ENCODE measurements at regions not wholly inside any gene's neighbourhood (a gene's known extent, or its start where the extent isn't known, plus 50 kb on each side); places are given as distances from the start of the nearest gene placed in this dataset.

DNA sequence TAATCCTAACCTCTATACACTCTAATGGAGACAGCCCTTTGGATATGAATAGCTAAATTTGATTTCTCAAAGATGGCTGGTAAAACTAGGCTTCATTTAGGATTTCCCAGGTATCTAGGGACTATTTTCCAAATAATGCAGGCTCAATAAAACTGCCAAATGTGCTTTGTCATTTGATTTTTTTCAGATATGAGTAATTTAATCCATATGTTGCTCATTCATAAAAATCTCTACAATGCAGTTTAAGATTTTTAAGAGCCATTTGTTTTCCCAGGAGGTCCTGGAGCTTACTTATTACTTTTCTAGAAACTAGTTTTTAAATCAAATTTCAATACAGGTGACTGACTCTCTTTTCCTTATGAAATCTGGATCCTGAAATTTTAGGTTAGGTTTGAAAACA is 349.3 kb upstream of the SLC24A2 start:
- DNase-seq (ENCODE audit: low spot score) (no peak), ATAC-seq (ENCODE audit: low FRiP score) (no peak)
- TF ChIP-seq, protein P1, sequence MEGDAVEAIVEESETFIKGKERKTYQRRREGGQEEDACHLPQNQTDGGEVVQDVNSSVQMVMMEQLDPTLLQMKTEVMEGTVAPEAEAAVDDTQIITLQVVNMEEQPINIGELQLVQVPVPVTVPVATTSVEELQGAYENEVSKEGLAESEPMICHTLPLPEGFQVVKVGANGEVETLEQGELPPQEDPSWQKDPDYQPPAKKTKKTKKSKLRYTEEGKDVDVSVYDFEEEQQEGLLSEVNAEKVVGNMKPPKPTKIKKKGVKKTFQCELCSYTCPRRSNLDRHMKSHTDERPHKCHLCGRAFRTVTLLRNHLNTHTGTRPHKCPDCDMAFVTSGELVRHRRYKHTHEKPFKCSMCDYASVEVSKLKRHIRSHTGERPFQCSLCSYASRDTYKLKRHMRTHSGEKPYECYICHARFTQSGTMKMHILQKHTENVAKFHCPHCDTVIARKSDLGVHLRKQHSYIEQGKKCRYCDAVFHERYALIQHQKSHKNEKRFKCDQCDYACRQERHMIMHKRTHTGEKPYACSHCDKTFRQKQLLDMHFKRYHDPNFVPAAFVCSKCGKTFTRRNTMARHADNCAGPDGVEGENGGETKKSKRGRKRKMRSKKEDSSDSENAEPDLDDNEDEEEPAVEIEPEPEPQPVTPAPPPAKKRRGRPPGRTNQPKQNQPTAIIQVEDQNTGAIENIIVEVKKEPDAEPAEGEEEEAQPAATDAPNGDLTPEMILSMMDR (IDR thresholded peaks at IDR 0.05) = no peak

- TF ChIP-seq, protein P1 (IDR thresholded peaks at IDR 0.05) = no peak
- ATAC-seq (ENCODE audit: low FRiP score) (no peak), DNase-seq (ENCODE audit: low spot score) (no peak)
Measured at GRCh38 chr9:20137425-20137824, 348.6 kb upstream of the SLC24A2 start.

DNA sequence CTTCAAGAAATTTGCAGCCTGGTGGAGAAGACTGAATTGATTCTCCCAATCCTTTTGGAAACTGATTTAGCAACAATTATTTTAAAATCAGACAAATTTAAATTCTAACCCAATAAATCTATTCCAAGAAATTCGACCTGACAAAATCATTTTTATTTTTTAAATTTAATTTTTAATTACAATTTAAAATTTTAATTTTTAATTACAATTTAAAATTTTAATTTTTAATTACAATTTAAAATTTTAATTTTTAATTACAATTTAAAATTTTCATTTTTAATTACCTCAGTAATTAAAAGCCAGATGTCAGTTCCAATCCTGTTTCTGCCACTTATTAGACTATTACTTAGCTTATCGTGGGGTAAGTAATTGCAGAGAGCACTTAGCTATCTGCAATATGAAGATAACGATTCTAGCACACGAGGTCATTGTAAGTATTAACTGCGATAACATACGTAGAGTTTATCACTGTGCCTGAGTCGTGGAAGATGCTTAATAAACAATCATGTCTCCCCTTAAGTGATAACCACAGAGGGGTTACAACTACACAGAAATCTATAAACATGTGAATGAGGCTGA is 346.4 kb upstream of the SLC24A2 start:
- TF ChIP-seq, protein P1 (IDR thresholded peaks at IDR 0.05) = no peak
- ATAC-seq (ENCODE audit: low FRiP score) = no peak
- DNase-seq (ENCODE audit: low spot score) = no peak

GRCh38 chr9:20125727-20126126 is 336.9 kb upstream of the SLC24A2 start:
- ATAC-seq (ENCODE audit: low FRiP score) (no peak), DNase-seq (ENCODE audit: low spot score) (no peak)
- TF ChIP-seq, protein P1 (IDR thresholded peaks at IDR 0.05) = no peak

GRCh38 chr9:20119566-20119965 is 330.7 kb upstream of the SLC24A2 start:
- no peak for DNase-seq (ENCODE audit: low spot score)
- ATAC-seq (ENCODE audit: low FRiP score) = no peak
- TF ChIP-seq, protein P1 (IDR thresholded peaks at IDR 0.05) = no peak

DNA sequence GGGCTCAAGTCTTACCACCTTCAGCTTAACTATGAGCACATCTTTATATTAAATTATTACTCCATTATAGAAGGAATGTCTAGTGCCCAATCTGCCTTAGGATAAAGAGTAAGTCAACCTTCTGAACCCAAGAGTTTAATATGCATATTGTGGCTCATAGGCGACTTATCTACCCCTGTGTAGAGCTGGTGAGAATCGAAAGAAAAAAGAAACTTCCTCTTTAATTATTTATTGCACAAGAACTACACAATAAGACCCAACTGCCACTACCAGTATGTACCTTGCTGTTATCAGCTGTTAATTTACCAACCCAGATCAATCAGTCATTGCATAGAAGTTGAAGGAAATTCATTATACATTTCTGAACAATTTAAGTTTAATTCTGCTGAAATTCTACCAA is 329.1 kb upstream of the SLC24A2 start:
- ATAC-seq (ENCODE audit: low FRiP score) = no peak

GRCh38 chr9:20117482-20117881 is 328.6 kb upstream of the SLC24A2 start:
- TF ChIP-seq, protein P1 (IDR thresholded peaks at IDR 0.05) = no peak
- no peak for ATAC-seq (ENCODE audit: low FRiP score)
- no peak for DNase-seq (ENCODE audit: low spot score)

More for the DNA sequence above, 329.1 kb upstream of the SLC24A2 start:
- DNase-seq (ENCODE audit: low spot score) = no peak
- TF ChIP-seq, protein P1 (IDR thresholded peaks at IDR 0.05) = no peak
